ENCODE measurements at regions not wholly inside any gene's neighbourhood (a gene's known extent, or its start where the extent isn't known, plus 50 kb on each side); places are given as distances from the start of the nearest gene placed in this dataset.

DNA sequence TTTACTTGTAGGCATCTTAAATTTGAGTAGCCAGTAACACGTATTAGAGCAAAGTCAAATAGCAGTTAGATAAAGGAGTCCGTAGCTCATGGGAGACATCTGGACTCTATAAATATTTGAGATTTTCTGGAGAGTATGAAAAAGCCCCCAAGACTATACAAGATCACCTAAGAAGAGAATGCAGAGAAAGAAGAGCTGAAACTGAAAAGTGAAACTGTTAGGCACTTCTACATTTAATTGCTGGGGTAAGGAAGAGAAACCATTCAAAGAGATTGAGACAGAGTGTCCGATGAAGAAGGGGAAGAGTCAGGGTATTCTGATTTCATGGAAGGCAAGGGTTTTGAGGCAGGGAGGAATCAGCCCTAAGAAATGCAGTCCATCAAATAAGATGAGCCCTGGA is 2372.1 kb downstream of the MAT2B start:
- TF ChIP-seq, protein P1, sequence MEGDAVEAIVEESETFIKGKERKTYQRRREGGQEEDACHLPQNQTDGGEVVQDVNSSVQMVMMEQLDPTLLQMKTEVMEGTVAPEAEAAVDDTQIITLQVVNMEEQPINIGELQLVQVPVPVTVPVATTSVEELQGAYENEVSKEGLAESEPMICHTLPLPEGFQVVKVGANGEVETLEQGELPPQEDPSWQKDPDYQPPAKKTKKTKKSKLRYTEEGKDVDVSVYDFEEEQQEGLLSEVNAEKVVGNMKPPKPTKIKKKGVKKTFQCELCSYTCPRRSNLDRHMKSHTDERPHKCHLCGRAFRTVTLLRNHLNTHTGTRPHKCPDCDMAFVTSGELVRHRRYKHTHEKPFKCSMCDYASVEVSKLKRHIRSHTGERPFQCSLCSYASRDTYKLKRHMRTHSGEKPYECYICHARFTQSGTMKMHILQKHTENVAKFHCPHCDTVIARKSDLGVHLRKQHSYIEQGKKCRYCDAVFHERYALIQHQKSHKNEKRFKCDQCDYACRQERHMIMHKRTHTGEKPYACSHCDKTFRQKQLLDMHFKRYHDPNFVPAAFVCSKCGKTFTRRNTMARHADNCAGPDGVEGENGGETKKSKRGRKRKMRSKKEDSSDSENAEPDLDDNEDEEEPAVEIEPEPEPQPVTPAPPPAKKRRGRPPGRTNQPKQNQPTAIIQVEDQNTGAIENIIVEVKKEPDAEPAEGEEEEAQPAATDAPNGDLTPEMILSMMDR (IDR thresholded peaks at IDR 0.05; ENCODE audit: insufficient read depth, low read length, poor library complexity, severe bottlenecking): no peak
- TF ChIP-seq EZH2phosphoT487 (conservative IDR thresholded peaks at IDR 0.05; ENCODE audit: low read length): no peak

Measured in SU-DHL-6 (cell line).